Right renal cortex interstitium (tissue), 3 donors: ENCODE measurements at regions not wholly inside any gene's neighbourhood (a gene's known extent, or its start where the extent isn't known, plus 50 kb on each side); places are given as distances from the start of the nearest gene placed in this dataset.
"Not testable (repeated sequence)": the region's sequence is repeated elsewhere in the genome, so short reads cannot be mapped to it uniquely, and the experiment has no call there.

ENCODE experiments used
- DNase-seq, 3 donors: peaks; one replicate each; pipeline ENCODE4 v3.0.0-alpha.2; 2013; ENCODE audit warnings: low read depth in 3 of 3, low spot score in 2 of 3

GRCh38 chrX:102784550-102784949 is 64.0 kb downstream of the GPRASP3 start:
- DNase-seq: no peak

- no peak for DNase-seq
These were observed 66.7 kb downstream of the GPRASP3 start for GRCh38 chrX:102787283-102787682.

- no peak for DNase-seq
These were observed 87.8 kb downstream of the GPRASP3 start for GRCh38 chrX:102808336-102808735.

GRCh38 chrX:102818269-102818668 is 97.7 kb downstream of the GPRASP3 start:
- not testable (repeated sequence) for DNase-seq

- no peak for DNase-seq
These were observed 104.4 kb upstream of the RAB40AL start for GRCh38 chrX:102832661-102833060.

GRCh38 chrX:102833136-102833535 is 103.9 kb upstream of the RAB40AL start:
- DNase-seq: no peak

- DNase-seq: no peak
These were observed 101.4 kb upstream of the RAB40AL start for GRCh38 chrX:102835504-102836146.

- no peak for DNase-seq
These were observed 99.2 kb upstream of the RAB40AL start for GRCh38 chrX:102837847-102838246.

- no peak for DNase-seq
These were observed 96.0 kb upstream of the RAB40AL start for GRCh38 chrX:102840871-102841705.

- no peak for DNase-seq
These were observed 95.4 kb upstream of the RAB40AL start for GRCh38 chrX:102841706-102842003.

- no peak for DNase-seq
These were observed 92.1 kb upstream of the RAB40AL start for GRCh38 chrX:102845020-102845419.

- no peak for DNase-seq
These were observed 90.4 kb upstream of the RAB40AL start for GRCh38 chrX:102846544-102847236.

GRCh38 chrX:102847362-102847761 is 89.7 kb upstream of the RAB40AL start:
- DNase-seq: no peak

- no peak for DNase-seq
These were observed 87.7 kb upstream of the RAB40AL start for GRCh38 chrX:102849396-102849795.

- not testable (repeated sequence) for DNase-seq
These were observed 78.1 kb upstream of the RAB40AL start for GRCh38 chrX:102858826-102859549.

GRCh38 chrX:102859550-102859871 is 77.6 kb upstream of the RAB40AL start:
- DNase-seq: no peak

- no peak for DNase-seq
These were observed 76.8 kb upstream of the RAB40AL start for GRCh38 chrX:102860235-102860634.

GRCh38 chrX:102863735-102864134 is 73.3 kb upstream of the RAB40AL start:
- DNase-seq: peak; percentile 47 to 53 (median 50)

- DNase-seq: no peak
These were observed 70.0 kb upstream of the RAB40AL start for GRCh38 chrX:102866981-102867656.

- no peak for DNase-seq
These were observed 53.6 kb upstream of the RAB40AL start for GRCh38 chrX:102883491-102883890.
